ENCODE measurements at regions not wholly inside any gene's neighbourhood (a gene's known extent, or its start where the extent isn't known, plus 50 kb on each side); places are given as distances from the start of the nearest gene placed in this dataset.

- DNase-seq (ENCODE audit: low spot score), result no peak
These were observed 85.3 kb downstream of the C1D start for GRCh38 chr2:67977464-67977863.

DNA sequence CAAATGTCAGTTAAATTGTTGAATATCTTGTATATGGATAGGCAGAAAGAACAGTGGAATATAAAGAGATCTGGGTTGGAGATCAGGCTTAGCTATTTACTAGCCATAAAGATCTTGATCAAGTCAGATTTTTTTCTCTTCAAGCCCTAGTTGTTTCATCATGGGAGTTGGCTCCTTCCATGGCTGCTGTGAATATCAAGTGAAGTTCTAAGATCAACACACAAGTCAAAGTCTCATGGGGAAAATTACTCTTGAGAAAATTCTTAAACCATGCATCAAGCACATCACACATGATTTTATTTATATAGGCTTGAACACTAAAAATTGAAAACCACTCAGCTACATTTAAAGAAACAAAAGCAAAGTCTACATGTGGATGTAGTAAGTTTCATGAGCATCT, 79.8 kb downstream of the C1D start:
- DNase-seq (ENCODE audit: low spot score), result no peak

DNA sequence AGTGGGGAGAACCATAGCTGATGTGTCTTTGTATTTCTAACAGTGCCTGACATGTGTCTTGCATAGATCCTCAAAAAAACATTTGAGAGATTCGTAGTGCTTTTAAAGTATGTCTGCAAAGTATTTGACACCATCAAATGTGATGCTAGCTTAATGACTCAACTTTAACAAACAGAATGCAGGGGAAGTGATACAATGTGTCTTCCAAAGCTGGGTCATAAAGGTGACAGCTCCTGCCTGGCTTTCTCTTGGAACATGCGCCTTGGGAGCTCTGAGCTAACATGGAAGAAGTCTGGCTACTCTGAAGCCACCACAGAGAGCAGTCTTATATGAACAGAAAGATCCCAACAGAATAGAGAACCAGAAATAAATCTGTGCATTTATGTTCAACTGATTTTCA, 78.2 kb downstream of the C1D start:
- DNase-seq (ENCODE audit: low spot score), result no peak

DNA sequence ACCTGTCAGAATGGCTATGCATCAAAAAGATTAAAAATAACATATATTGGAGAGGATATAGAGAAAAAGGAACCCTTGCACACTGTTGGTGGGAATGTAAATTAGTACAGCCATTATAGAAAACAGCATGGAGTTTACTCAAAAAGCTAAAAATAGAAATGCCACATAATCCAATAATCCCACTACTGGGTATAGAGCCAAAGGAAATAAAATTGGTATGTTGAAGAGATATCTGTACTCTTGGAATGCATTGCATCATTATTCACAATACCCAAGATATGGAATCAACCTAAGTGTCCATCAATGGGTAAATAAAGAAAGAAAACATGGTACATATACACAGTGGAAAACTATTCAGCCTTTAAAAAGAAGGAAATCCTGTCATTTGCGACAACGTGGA, 77.2 kb downstream of the C1D start:
- DNase-seq (ENCODE audit: low spot score), result no peak

DNA sequence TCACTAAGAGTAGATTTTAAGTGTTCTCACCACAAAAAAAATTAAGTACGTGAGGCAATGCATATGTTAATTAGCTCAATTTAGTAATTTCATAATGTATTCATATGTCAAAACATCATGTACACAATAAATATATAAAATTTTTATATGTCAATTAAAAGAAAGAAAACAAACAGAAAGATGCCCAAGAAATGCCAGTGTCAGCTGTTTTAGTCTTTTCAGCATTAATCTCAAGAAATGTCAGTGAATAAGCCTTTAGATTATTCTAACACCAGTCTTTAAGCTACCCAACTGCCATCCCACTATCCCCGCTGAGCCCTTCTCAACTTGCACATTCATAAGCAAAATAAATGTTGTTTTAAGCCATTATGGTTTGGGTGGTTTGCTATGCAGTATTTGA, 76.5 kb downstream of the C1D start:
- no peak for DNase-seq (ENCODE audit: low spot score)

Data from iPS-NIHi11 (cell line).